Cardiac muscle cell (in vitro differentiated cells and primary cell): ENCODE measurements at regions not wholly inside any gene's neighbourhood (a gene's known extent, or its start where the extent isn't known, plus 50 kb on each side); places are given as distances from the start of the nearest gene placed in this dataset.

Source experiments
- DNase-seq, 2 donors: peaks; one replicate each; pipeline versions ENCODE4 v3.0.0 to v3.0.0-alpha.2; 2010 to 2017; ENCODE audit warnings: low read depth in 1 of 2, low spot score in 1 of 2
- H3K27ac ChIP-seq: fragments of 200-600 bp; sonication (generic); 2 replicates; pipeline ENCODE4 v1.5.1; 2016
- H3K27me3 ChIP-seq: fragments of 200-600 bp; sonication (generic); 2 replicates; pipeline ENCODE4 v1.6.0; 2016; ENCODE audit warnings: control low read depth
- H3K36me3 ChIP-seq: fragments of 200-600 bp; sonication (generic); 2 replicates; pipeline ENCODE4 v1.5.1; 2016; ENCODE audit warnings: control low read depth
- H3K4me1 ChIP-seq: fragments of 200-600 bp; sonication (generic); 2 replicates; pipeline ENCODE4 v1.8.1; 2017; ENCODE audit warnings: low read depth, mild to moderate bottlenecking, mixed run types
- H3K4me3 ChIP-seq: fragments of 200-600 bp; sonication (generic); 2 replicates; pipeline ENCODE4 v1.5.1; 2016; ENCODE audit warnings: mild to moderate bottlenecking
- H3K9me3 ChIP-seq: fragments of 200-600 bp; sonication (generic); 2 replicates; pipeline ENCODE4 v1.5.1; 2017; ENCODE audit warnings: low read depth, mild to moderate bottlenecking, control low read depth
- TF ChIP-seq, protein P1 (sequence below): IDR thresholded peaks from 2 replicates; pipeline ENCODE4 v1.5.1; 2012; ENCODE audit warnings: low read depth, mild to moderate bottlenecking, low read length

- Histone ChIP-seq H3K27ac (no peak overlapping the region), H3K9me3 (no peaks in the 10 kb centered on the region), H3K4me1 (peaks cover 10% of the 10 kb centered on the region), H3K36me3 (no peaks in the 10 kb centered on the region), H3K27me3 (no peaks in the 10 kb centered on the region), H3K4me3 (no peak overlapping the region)
- no peak for DNase-seq
- TF ChIP-seq, protein P1, sequence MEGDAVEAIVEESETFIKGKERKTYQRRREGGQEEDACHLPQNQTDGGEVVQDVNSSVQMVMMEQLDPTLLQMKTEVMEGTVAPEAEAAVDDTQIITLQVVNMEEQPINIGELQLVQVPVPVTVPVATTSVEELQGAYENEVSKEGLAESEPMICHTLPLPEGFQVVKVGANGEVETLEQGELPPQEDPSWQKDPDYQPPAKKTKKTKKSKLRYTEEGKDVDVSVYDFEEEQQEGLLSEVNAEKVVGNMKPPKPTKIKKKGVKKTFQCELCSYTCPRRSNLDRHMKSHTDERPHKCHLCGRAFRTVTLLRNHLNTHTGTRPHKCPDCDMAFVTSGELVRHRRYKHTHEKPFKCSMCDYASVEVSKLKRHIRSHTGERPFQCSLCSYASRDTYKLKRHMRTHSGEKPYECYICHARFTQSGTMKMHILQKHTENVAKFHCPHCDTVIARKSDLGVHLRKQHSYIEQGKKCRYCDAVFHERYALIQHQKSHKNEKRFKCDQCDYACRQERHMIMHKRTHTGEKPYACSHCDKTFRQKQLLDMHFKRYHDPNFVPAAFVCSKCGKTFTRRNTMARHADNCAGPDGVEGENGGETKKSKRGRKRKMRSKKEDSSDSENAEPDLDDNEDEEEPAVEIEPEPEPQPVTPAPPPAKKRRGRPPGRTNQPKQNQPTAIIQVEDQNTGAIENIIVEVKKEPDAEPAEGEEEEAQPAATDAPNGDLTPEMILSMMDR = no peak
These were observed 440.9 kb downstream of the SOX9 start for GRCh38 chr17:72561680-72562079.

DNA sequence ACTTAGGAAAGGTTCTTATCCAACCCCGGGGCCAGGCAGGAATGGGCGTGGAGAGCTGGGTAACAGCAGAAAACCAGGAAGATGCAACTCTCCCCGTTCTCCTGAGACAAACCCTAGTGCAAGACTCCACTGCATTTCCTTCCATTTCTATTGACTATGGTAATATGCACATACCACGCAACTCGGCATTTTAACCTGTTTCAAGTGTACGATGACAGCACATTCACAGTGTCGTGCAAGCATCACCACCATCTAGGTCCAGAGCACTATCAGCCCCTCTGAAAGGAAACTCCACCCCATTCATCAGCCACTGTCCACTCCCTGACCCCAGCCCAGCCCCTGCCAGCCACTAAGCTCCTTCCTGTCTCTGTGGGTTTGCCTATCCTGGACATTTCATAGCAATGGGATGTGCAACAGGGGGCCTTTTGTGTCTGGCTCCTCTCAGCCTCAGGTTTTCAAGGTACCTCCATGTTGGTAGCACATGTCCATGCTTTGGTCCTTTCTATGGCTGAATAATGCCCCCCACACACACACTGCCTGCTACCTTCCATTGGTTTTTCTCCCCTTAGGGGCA lies 441.9 kb downstream of the SOX9 start:
- no peak for DNase-seq
- no peaks in the 10 kb centered on the region for H3K36me3 ChIP-seq
- no peaks in the 10 kb centered on the region for H3K27me3 ChIP-seq
- no peak overlapping the region for H3K4me3 ChIP-seq
- peaks cover 10% of the 10 kb centered on the region for H3K4me1 ChIP-seq
- H3K9me3 ChIP-seq = no peaks in the 10 kb centered on the region
- TF ChIP-seq, protein P1 = no peak
- H3K27ac ChIP-seq = no peak overlapping the region

- TF ChIP-seq, protein P1 = no peak
- Histone ChIP-seq H3K36me3 (no peaks in the 10 kb centered on the region), H3K9me3 (no peaks in the 10 kb centered on the region), H3K4me3 (no peak overlapping the region), H3K27me3 (no peaks in the 10 kb centered on the region), H3K27ac (no peak overlapping the region), H3K4me1 (peaks cover 1% of the 10 kb centered on the region)
- DNase-seq = no peak
These were observed 443.1 kb downstream of the SOX9 start for GRCh38 chr17:72563952-72564351.

GRCh38 chr17:72565006-72565405 lies 444.2 kb downstream of the SOX9 start:
- Histone ChIP-seq H3K9me3 (no peaks in the 10 kb centered on the region), H3K4me1 (peaks cover 6% of the 10 kb centered on the region), H3K4me3 (no peak overlapping the region), H3K27me3 (no peaks in the 10 kb centered on the region), H3K36me3 (no peaks in the 10 kb centered on the region), H3K27ac (no peak overlapping the region)
- TF ChIP-seq, protein P1 = no peak
- DNase-seq = no peak

DNA sequence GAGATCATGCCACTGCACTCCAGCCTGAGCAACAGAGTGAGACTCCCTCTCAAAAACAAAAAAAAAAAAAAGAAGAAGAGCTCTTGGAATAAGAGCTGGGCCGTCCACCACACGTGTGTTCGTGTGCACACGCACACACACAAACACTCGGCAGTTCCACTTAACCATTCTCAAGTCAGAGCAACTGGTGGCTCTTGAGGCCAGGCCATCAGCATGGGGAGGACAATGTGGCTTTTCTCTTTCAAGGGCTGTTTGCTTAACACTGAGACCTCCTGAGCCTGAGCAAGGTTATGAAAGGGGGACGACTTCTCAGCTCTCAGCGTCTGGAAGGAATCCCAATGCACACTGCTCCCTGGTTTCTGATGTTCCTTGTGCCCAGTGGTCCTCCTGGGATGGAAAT lies 444.9 kb downstream of the SOX9 start:
- no peak for DNase-seq
- TF ChIP-seq, protein P1 = no peak
- no peaks in the 10 kb centered on the region for H3K36me3 ChIP-seq
- no peaks in the 10 kb centered on the region for H3K27me3 ChIP-seq
- H3K4me1 ChIP-seq = peaks cover 6% of the 10 kb centered on the region
- H3K4me3 ChIP-seq = no peak overlapping the region
- H3K9me3 ChIP-seq = no peaks in the 10 kb centered on the region
- no peak overlapping the region for H3K27ac ChIP-seq
